Psoas muscle (tissue), 7 donors: ENCODE measurements at regions not wholly inside any gene's neighbourhood (a gene's known extent, or its start where the extent isn't known, plus 50 kb on each side); places are given as distances from the start of the nearest gene placed in this dataset.

Experiments used
- ATAC-seq, 4 donors: fragments of 200-7000 bp; cut with Tn5 transposase; one replicate each; pipeline ENCODE4 v1.9.1; 2020; ENCODE audit warnings: moderate library complexity in 3 of 4, mild to moderate bottlenecking in 2 of 4
- DNase-seq, 2 donors: peaks; one replicate each; pipeline ENCODE4 v3.0.0-alpha.2; 2020
- H3K27ac ChIP-seq: fragments of 200-600 bp; one replicate; pipeline ENCODE4 v1.8.0; 2022
- H3K27me3 ChIP-seq, 3 donors: fragments of 200-600 bp in 1 of 3; one replicate each; pipeline versions ENCODE4 v1.6.1 to v1.8.0; 2013 to 2022; ENCODE audit warnings: low read length in 2 of 3, mild to moderate bottlenecking in 2 of 3, moderate library complexity in 1 of 3; ENCODE audit not compliant: insufficient read depth in 3 of 3
- H3K36me3 ChIP-seq, 2 donors: fragments of 200-600 bp in 1 of 2; one replicate each; pipeline versions ENCODE4 v1.6.1 to v1.8.0; 2013 to 2022; ENCODE audit warnings: low read depth in 1 of 2, mild to moderate bottlenecking in 1 of 2, moderate library complexity in 1 of 2; ENCODE audit not compliant: insufficient read depth in 1 of 2
- H3K4me1 ChIP-seq: fragments of 200-600 bp; one replicate; pipeline ENCODE4 v1.8.0; 2022
- H3K4me3 ChIP-seq: fragments of 200-600 bp; one replicate; pipeline ENCODE4 v1.8.0; 2022; ENCODE audit warnings: mild to moderate bottlenecking
- H3K9me3 ChIP-seq: fragments of 200-600 bp; one replicate; pipeline ENCODE4 v1.8.0; 2022
- WGBS, 3 donors: extraction: QIAGEN DNeasy Blood & Tissue Kit; methylation state at CpG; one replicate each; pipeline versions ENCODE4 v1.1.6 to v1.1.7; 2013; 5-methylcytosine and 5-hydroxymethylcytosine counted together
- intact Hi-C, 2 donors: fragments of 100-400 bp; cut with DNase I; formaldehyde crosslinking; loops; one replicate each; pipeline versions ENCODE4 v1.11.0 to v1.14.2; 2022
- TF ChIP-seq, protein P1 (sequence below): fragments of 200-600 bp; IDR thresholded peaks from one replicate; pipeline ENCODE4 v1.8.0; 2022; ENCODE audit warnings: antibody characterized with exemption
- donor health status: healthy with polysubstance abuse.
- donor health status: DM: no; HTN: no; CAD: no; lungs with moderate emphysema.
- donor health status: Bipolar disorder and iron deficiency.
- donor health status: healthy.
- donor health status: DM: yes; HTN: yes; CAD: no.
- donor health status: DM: no; HTN: no; CAD: no.
- donor health status: DM: yes; HTN: yes; CAD: no.

DNA sequence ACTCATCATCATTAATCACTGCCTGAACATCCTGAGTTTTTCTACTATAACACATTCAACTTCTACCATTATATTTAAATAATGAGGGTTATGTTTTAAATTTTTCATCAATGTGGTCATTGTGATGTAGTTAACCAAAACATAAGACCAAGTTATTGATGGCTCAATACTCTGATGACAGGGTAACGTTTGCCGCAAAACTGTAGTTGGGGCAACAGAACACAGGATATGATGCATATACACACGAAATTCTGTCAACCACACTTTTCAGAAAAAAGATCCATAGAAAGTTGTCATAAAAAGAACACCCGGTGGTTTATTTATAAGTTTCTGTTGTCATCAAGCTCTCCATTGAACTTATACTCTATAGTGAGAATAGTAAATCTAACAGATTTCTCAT, 121.7 kb upstream of the COL11A1 start:
- TF ChIP-seq, protein P1, sequence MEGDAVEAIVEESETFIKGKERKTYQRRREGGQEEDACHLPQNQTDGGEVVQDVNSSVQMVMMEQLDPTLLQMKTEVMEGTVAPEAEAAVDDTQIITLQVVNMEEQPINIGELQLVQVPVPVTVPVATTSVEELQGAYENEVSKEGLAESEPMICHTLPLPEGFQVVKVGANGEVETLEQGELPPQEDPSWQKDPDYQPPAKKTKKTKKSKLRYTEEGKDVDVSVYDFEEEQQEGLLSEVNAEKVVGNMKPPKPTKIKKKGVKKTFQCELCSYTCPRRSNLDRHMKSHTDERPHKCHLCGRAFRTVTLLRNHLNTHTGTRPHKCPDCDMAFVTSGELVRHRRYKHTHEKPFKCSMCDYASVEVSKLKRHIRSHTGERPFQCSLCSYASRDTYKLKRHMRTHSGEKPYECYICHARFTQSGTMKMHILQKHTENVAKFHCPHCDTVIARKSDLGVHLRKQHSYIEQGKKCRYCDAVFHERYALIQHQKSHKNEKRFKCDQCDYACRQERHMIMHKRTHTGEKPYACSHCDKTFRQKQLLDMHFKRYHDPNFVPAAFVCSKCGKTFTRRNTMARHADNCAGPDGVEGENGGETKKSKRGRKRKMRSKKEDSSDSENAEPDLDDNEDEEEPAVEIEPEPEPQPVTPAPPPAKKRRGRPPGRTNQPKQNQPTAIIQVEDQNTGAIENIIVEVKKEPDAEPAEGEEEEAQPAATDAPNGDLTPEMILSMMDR, result no peak
- Histone ChIP-seq H3K27me3 (no peaks in the 10 kb centered on the region), H3K27ac (no peak overlapping the region), H3K4me1 (no peaks in the 10 kb centered on the region), H3K4me3 (no peak overlapping the region), H3K36me3 (no peaks in the 10 kb centered on the region), H3K9me3 (no peaks in the 10 kb centered on the region)
- DNase-seq (no peak), ATAC-seq (no peak)
- intact Hi-C loops, result no loop called here
- 79 to 81% (median 79%) methylated on average over 4 of the region's 4 CpGs for WGBS, 3 donors

DNA sequence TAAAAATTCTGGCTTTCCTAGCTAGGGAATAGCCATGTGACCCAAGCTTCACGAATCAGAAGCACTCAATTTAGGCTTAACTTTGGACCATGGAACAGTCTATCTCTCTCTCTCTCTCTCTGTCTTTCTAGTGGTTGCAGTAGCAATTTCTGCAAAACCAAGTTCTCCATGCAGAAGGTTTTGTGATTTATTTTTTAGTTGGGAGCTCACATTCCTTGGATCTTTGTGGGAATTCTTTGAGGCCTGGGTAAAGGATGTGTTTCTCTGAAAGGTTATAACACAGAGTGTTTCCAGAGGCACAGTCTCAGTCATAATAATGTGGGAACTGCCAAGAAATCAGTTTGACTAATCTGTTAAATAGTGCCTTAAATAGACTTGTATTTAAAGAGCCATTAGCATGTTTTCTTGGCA, 112.3 kb upstream of the COL11A1 start:
- no peaks in the 10 kb centered on the region for H3K27me3 ChIP-seq
- ATAC-seq, result no peak
- H3K36me3 ChIP-seq, result no peaks in the 10 kb centered on the region
- H3K4me1 ChIP-seq, result no peaks in the 10 kb centered on the region
- H3K27ac ChIP-seq, result no peak overlapping the region
- H3K4me3 ChIP-seq, result no peak overlapping the region
- 33 to 64% (median 42%) methylated on average over 1 of the region's 1 CpG for WGBS, 3 donors
- intact Hi-C loops, result no loop called here
- no peaks in the 10 kb centered on the region for H3K9me3 ChIP-seq
- TF ChIP-seq, protein P1, result no peak
- DNase-seq, result no peak

DNA sequence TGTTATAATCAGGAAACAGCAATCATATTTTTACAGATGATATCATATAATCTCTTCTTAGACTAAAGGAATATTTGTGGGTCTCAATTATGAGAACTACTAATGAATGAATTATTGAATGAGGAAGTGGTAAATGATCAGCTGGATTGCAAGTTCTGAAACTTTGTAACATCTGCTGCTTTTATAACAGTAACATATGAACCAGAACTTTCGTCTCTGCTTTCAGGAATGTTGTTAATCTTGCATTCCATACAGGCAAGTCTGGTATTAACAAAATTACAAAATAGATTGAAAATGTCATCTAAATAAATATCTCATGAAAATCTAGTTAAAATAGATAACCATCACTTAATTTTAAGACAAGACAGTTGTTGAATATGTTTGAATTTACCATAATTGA, 110.5 kb upstream of the COL11A1 start:
- H3K27ac ChIP-seq, result no peak overlapping the region
- H3K9me3 ChIP-seq, result no peaks in the 10 kb centered on the region
- no peak for ATAC-seq
- no peak for DNase-seq
- H3K27me3 ChIP-seq, result no peaks in the 10 kb centered on the region
- H3K4me3 ChIP-seq, result no peak overlapping the region
- intact Hi-C loops, result no loop called here
- no peaks in the 10 kb centered on the region for H3K36me3 ChIP-seq
- TF ChIP-seq, protein P1, result no peak
- WGBS, 3 donors, result 14 to 33% (median 20%) methylated on average over 1 of the region's 1 CpG
- no peaks in the 10 kb centered on the region for H3K4me1 ChIP-seq

DNA sequence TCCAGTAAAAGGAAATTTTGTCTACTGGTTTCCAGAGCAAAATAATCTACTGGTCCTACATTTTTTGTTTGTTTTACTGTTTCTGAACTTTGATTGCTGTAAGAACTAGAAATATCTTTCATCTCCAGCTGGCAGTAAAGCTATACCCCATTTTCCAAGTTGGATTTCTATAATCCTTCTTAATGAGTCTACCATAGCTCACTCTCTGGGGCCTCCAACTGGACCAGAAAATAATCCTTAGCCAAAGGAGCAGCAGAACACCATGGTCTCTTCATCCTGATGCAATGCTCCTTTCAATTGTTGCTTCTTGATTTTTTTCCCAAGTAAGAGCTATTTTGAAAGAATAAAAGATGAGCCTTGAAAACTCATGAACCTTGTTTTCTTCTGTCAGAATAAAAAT, 110.0 kb upstream of the COL11A1 start:
- TF ChIP-seq, protein P1, result no peak
- intact Hi-C loops, result no loop called here
- H3K4me3 ChIP-seq, result no peak overlapping the region
- ATAC-seq, result no peak
- no peak overlapping the region for H3K27ac ChIP-seq
- H3K27me3 ChIP-seq, result no peaks in the 10 kb centered on the region
- no peaks in the 10 kb centered on the region for H3K4me1 ChIP-seq
- H3K36me3 ChIP-seq, result no peaks in the 10 kb centered on the region
- no peaks in the 10 kb centered on the region for H3K9me3 ChIP-seq
- no peak for DNase-seq

DNA sequence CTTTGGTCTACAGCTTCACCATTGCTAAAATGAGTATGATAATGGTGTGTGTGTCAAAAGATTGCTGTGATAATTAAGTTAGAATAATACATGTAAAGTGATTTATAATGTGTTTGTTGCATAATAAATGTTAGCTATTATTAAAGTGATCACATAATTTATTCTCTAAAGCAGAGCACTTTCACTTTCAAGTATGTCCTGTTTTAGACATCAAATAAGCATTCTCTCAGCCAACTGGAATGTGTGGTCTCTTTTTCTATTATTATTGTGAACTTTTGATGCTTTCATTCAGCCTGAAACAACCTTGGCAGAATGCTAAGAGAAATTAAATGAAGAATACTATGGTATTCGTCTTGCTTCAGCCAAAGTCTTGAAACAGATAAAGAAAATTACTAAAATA, 102.8 kb upstream of the COL11A1 start:
- no peak for ATAC-seq
- intact Hi-C loops, result no loop called here
- TF ChIP-seq, protein P1, result no peak

More for the DNA sequence above, 102.8 kb upstream of the COL11A1 start:
- Histone ChIP-seq H3K36me3 (no peaks in the 10 kb centered on the region), H3K27me3 (no peaks in the 10 kb centered on the region), H3K4me3 (no peak overlapping the region), H3K9me3 (no peaks in the 10 kb centered on the region), H3K27ac (no peak overlapping the region), H3K4me1 (no peaks in the 10 kb centered on the region)
- WGBS, 3 donors, result 23 to 56% (median 28%) methylated on average over 1 of the region's 1 CpG
- no peak for DNase-seq
